Hematopoietic multipotent progenitor cell (in vitro differentiated cells): ENCODE measurements at regions not wholly inside any gene's neighbourhood (a gene's known extent, or its start where the extent isn't known, plus 50 kb on each side); places are given as distances from the start of the nearest gene placed in this dataset.
A peak's percentile ranks its signal among the peaks of the same experiment; 100 is the strongest.
"Not testable (repeated sequence)": the region's sequence is repeated elsewhere in the genome, so short reads cannot be mapped to it uniquely, and the experiment has no call there.

Experiments
- DNase-seq, 3 donors: peaks; one replicate each; pipeline ENCODE4 v3.0.0-alpha.2; 2011 to 2015; ENCODE audit warnings: low read depth in 2 of 3, low spot score in 2 of 3

GRCh38 chr21:14009238-14009981 lies 201.3 kb downstream of the LIPI start:
- DNase-seq = not testable (repeated sequence)

DNA sequence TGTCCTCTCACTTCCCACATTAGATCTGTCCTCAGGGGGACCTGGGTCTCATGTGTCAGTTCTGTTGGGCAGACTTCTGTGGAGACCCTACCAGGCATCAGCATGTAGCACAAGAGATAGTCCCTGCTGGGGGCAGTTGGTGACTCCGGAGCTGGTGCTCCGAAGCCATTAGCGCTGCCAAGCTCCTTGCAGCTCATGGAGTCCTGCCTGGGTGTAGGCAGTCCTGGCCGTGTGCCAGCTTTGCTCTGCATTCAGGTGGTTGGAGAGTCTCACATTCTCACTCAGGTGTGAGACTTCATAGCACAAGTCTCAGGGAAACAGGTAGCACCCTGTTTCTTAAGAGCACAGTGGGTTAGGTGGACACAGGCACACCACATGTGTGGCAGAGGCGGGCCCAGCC lies 202.3 kb downstream of the LIPI start:
- DNase-seq = not testable (repeated sequence)

- DNase-seq = not testable (repeated sequence)
These were observed 202.7 kb downstream of the LIPI start for GRCh38 chr21:14008006-14008405.

DNA sequence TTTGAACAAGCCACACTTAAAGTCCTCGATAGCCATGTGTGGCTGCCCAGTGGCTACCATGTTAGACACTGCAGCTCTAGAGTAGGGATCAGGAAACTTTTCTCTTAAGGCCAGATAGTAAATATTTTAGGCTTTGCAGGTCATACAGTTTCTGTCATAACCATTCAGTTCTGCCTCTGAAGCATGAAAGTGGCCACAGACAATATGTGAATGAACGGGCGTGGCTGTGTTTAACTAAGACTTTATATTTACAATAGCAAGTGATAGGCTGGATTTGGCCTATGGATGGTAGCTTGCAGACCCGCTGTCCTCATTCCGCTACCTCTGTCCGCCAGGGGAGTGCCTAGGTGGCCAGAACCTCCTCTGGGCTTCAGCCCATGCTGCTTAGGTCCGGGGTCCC lies 204.6 kb downstream of the LIPI start:
- not testable (repeated sequence) for DNase-seq

DNA sequence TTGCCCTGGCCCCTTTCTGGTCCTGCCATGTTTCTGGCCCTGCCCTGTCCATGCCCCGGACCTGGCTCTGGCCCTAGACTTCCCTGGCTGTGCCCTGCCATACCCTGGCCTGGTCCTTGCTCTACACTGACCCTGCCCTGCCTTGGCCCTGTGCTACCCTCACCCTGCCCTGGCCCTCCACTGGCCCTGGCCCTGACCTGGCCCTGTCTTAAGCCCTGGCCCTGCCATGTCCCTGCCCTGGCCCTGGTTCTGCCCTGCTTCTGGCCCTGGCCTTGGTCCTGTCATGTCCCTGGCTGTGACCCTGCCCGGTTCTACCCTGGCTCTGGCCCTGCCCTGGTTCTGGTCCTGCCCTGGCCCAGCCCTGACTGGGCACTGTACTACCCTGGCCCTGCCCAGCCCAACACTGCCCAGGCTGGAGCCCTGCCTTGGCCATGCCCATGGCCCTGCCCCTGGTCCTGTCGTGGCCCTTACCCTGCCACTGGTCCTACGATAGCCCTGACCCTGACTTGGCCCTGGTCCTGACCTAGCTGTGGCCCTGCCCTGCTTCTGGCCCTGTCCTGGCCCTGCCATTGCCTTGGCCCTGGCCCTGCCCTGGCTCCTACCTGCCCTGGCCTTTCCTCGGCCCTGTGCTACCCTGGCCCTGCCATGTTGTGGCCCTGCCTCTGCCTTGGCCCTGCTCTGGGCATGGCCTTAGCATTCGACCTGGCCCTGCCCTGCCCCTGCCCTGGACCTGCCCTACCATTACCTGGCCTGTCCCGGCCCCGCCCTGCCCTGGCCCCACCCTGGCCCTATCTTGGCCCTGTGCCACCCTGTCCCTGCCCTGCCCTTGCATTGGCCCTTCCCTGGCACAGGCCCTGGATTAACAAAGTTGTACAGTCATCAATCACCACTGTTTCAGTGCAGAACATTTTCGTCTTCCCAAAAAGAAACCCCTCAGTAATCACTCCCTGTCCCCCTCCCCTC lies 223.5 kb downstream of the LIPI start:
- DNase-seq = not testable (repeated sequence)

- not testable (repeated sequence) for DNase-seq
These were observed 224.6 kb downstream of the LIPI start for GRCh38 chr21:13985865-13986863.

DNA sequence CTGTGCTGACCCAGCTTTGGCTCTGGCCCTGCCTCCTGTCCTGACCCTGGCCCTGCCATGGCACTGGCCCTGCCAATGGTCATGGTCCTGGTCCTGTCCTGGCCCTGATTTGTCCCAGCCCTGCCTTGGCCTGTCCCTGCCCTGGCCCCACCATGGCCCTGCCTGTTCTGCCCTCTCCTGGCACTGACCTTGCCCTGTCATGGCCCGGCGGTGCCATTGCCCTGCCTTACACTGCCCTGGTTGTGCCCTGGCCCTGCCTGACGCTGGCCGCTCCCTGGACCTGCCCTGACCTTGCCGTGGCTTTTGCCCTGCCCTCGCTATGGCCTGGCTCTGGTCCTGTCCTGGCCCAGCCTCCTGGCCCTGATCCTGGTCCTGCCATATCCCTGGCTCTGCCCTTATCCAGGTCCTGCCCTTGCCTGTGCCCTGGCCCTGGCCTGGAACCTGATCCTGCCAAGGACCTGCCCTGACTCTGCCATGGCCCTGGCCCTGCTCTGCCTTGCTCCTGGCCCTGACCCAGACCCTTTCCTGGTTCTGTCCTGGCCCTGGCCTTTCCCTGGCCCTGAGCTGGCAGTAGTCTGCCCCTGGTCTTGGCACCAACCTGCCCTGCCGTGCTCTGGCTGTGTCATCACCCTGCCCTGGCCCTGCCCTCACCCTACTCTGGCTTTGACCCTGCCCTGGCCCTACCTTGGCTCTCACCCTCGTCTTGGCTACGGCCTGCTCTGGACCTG lies 225.5 kb downstream of the LIPI start:
- DNase-seq = not testable (repeated sequence)

GRCh38 chr21:13984728-13985127 lies 226.0 kb downstream of the LIPI start:
- not testable (repeated sequence) for DNase-seq

GRCh38 chr21:13981176-13982087 lies 229.3 kb downstream of the LIPI start:
- not testable (repeated sequence) for DNase-seq

- peak; percentile 21 to 75 (median 62) for DNase-seq
These were observed 230.6 kb downstream of the LIPI start for GRCh38 chr21:13980115-13980662.

DNA sequence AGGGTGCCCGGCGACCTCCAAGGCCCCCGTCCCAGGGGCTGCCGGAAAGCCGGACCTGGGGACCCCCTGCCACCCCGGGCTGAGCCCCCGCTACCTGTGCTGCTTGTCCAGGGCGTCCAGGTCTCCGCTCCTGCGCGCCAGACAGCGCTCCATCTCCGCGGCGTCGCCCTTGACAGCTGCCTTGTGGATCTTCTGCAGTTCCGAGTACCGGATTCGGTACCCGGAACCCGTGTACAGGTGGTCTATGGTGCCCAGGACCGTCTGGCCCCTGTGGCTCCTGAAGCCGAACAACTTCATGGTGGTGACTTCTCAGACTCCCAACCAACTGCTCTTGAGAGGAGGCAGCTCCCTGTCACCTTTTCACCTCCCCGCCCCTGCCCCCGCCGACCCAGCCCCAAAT lies 231.1 kb downstream of the LIPI start:
- peak in 1 of 3 donors; percentile 6 for DNase-seq

DNA sequence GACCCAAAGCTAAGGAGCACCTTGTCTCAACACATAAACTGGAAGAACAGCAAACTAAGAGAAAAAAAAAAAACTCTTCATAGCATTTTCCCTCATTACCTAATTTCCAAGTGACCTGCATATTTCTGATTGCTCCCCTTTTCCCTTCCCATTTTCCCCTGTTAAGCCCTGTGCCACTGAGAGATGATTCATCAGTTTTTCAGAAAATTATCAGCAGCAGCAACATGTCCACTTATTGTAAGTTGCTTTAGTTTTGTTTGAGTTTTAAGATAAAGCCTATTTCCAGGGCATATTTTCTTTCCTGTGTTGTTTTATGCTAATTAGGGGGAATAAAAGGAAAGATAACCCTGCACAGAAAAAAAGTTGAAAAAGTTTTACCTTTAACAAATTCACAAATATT lies 236.2 kb downstream of the LIPI start:
- DNase-seq = not testable (repeated sequence)

DNA sequence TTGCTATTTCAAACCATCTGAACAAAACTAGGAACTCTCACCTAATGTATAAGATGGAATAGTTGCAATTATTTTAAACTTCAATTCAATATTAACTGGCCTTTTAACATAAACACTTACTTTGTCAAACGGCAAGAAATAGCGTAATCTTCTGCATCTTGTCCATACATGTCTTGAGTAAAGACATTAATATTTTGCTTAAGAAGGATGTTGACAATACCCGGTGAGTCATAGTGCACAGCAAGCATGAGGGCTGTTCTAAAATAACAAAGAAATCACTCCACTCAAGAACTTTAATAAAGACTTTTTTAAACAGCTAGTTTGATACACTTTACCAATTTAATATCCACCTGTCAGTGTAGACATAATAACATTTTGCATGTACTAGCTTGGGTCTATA lies 240.9 kb downstream of the LIPI start:
- DNase-seq = not testable (repeated sequence)

GRCh38 chr21:13969002-13969401 lies 241.8 kb downstream of the LIPI start:
- DNase-seq = not testable (repeated sequence)

- DNase-seq = not testable (repeated sequence)
These were observed 247.5 kb downstream of the LIPI start for GRCh38 chr21:13963259-13963658.

GRCh38 chr21:13937236-13937635 lies 273.5 kb downstream of the LIPI start:
- DNase-seq = no peak

DNA sequence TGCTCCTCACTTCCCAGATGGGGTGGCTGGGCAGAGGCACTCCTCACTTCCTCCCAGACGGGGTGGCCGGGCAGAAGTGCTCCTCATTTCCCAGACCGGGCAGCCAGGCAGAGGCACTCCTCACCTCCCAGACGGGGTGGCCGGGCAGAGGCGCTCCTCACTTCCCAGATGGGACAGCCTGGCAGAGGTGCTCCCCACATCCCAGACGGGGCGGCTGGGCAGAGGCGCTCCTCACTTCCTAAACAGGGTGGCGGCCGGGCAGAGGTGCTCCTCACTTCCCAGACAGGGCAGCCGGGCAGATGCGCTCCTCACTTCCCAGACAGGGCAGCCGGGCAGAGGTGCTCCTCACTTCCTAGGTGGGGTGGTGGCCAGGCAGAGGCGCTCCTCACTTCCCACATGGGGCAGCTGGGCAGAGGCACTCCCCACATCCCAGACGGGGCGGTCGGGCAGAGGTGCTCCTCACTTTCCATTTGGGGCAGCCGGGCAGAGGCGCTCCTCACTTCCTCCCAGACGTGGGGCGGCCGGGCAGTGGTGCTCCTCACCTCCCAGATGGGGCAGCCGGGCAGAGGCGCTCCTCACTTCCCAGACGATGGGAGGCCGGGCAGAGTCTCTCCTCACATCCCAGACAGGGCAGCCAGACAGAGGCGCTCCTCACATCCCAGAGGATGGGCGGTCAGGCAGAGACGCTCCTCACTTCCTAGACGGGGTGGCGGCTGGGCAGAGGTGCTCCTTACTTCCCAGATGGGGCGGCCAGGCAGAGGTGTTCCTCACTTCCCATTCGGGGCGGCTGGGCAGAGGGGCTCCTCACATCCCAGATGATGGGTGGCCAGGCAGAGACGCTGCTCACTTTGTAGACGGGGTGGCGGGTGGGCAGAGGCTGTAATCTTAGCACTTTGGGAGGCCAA lies 274.5 kb downstream of the LIPI start:
- DNase-seq = not testable (repeated sequence)
